ENCODE measurements at regions not wholly inside any gene's neighbourhood (a gene's known extent, or its start where the extent isn't known, plus 50 kb on each side); places are given as distances from the start of the nearest gene placed in this dataset.

GRCh38 chr4:180391613-180392012 lies 1851.6 kb upstream of the TENM3 start:
- H3K36me3 ChIP-seq: no peaks in the 10 kb centered on the region
- H3K9me3 ChIP-seq: no peaks in the 10 kb centered on the region
- no peak overlapping the region for H3K27ac ChIP-seq
- no peak for TF ChIP-seq CTCF (IDR thresholded peaks at IDR 0.05)
- no peaks in the 10 kb centered on the region for H3K27me3 ChIP-seq
- no peaks in the 10 kb centered on the region for H3K4me1 ChIP-seq (ENCODE audit: control insufficient read depth in 1 of 2, insufficient read depth in 1 of 2, low read depth in 1 of 2, low read length in 1 of 2)
- H3K4me3 ChIP-seq (ENCODE audit: low read depth in 1 of 2, low read length in 1 of 2): no peak overlapping the region

DNA sequence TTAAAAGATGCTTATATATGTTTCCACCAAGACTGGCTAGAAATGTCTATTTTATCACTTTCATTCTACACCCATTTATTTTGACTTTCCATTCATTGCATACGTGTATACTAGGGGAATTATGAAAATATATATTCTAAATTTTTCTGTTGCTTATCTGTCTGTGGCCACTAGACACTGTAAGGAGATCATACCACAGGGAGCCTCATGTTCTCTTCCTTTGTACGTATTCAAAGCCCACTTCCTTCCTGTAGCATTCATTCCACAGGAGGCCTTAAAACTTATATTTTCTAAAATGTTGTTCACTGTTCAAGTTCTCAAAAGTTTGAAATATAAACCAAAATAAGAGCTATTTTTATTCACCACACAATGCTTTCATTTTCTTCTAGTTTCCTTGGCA lies 1848.9 kb upstream of the TENM3 start:
- H3K4me1 ChIP-seq (ENCODE audit: control insufficient read depth in 1 of 2, insufficient read depth in 1 of 2, low read depth in 1 of 2, low read length in 1 of 2): no peaks in the 10 kb centered on the region
- H3K27ac ChIP-seq: no peak overlapping the region
- no peak for TF ChIP-seq CTCF (IDR thresholded peaks at IDR 0.05)
- H3K27me3 ChIP-seq: no peaks in the 10 kb centered on the region
- no peaks in the 10 kb centered on the region for H3K36me3 ChIP-seq
- no peak overlapping the region for H3K4me3 ChIP-seq (ENCODE audit: low read depth in 1 of 2, low read length in 1 of 2)
- no peaks in the 10 kb centered on the region for H3K9me3 ChIP-seq

DNA sequence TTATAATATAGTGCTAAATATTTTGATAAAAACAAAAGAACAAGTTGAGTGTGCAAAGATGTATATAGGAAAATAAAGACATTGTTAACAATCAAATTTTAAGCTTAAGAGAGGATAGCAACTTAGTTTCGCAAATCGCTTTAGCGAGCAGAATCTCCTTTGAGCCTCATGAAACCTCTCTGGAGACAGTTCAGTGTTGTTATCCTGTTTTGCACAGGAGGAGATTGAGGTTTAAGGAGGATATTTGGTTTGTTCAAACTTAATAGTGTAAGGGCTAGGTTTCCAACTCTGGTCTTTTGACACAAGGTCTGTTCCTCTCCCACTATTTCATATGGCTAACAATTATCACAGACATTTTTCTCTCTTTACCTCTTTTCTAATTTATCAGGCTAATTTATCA lies 1848.5 kb upstream of the TENM3 start:
- no peaks in the 10 kb centered on the region for H3K36me3 ChIP-seq
- no peaks in the 10 kb centered on the region for H3K27me3 ChIP-seq
- H3K4me3 ChIP-seq (ENCODE audit: low read depth in 1 of 2, low read length in 1 of 2): no peak overlapping the region
- no peak for TF ChIP-seq CTCF (IDR thresholded peaks at IDR 0.05)
- no peak overlapping the region for H3K27ac ChIP-seq
- H3K4me1 ChIP-seq (ENCODE audit: control insufficient read depth in 1 of 2, insufficient read depth in 1 of 2, low read depth in 1 of 2, low read length in 1 of 2): no peaks in the 10 kb centered on the region
- no peaks in the 10 kb centered on the region for H3K9me3 ChIP-seq

DNA sequence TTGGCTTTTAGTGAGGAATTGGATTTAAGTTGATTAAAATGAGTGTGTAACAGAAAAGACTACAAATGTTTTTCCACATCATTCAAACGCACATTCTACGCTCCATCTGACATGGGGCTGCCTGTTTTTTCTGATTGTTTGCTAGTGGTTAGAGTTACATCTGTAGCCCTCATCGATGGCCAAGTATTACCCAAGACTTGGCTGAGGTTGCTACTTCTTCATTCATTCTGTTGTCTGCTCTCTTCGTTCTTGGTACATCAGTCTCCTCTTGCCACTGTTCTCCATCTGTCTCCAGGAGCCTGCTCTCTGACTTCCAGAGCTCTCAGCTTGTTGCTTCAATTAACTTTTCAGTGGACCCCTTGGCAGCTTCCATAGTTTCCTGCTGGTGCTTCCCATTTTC lies 1844.6 kb upstream of the TENM3 start:
- no peak overlapping the region for H3K4me3 ChIP-seq (ENCODE audit: low read depth in 1 of 2, low read length in 1 of 2)
- no peaks in the 10 kb centered on the region for H3K27me3 ChIP-seq
- no peaks in the 10 kb centered on the region for H3K9me3 ChIP-seq
- no peak for TF ChIP-seq CTCF (IDR thresholded peaks at IDR 0.05)
- no peak overlapping the region for H3K27ac ChIP-seq
- H3K36me3 ChIP-seq: no peaks in the 10 kb centered on the region
- H3K4me1 ChIP-seq (ENCODE audit: control insufficient read depth in 1 of 2, insufficient read depth in 1 of 2, low read depth in 1 of 2, low read length in 1 of 2): no peaks in the 10 kb centered on the region

DNA sequence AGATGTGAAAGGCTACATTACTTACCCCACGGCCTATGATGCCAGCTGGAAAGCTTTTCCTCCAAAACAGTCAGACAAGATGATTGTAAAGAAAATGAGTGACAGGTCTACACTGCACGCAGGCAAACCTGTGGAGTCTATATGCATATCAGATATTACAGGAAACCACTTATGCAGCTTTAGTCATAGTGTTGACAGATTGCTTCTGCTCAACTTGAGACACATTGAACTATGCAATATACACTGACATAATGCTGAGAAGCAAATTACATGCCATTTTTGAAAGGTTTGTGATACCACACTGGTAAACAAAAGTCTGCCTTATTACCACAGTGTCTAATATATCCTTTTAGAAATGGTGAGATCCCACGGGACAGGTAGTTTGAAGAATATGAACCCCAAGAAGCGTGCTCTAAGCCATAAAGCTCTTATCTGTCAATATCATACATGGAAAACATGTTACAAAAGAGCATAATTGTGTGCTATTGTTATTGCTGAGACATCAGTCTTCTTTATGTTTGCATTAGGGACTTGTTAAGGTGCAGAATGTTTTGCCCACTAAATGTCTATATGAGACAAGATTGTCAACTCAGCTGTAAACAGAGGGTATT lies 1835.8 kb upstream of the TENM3 start:
- no peak overlapping the region for H3K4me3 ChIP-seq (ENCODE audit: low read depth in 1 of 2, low read length in 1 of 2)
- H3K4me1 ChIP-seq (ENCODE audit: control insufficient read depth in 1 of 2, insufficient read depth in 1 of 2, low read depth in 1 of 2, low read length in 1 of 2): no peaks in the 10 kb centered on the region
- no peaks in the 10 kb centered on the region for H3K9me3 ChIP-seq
- TF ChIP-seq CTCF (IDR thresholded peaks at IDR 0.05): no peak
- H3K27ac ChIP-seq: no peak overlapping the region
- H3K27me3 ChIP-seq: no peaks in the 10 kb centered on the region
- H3K36me3 ChIP-seq: no peaks in the 10 kb centered on the region
